WI38 (cell line): ENCODE measurements at regions not wholly inside any gene's neighbourhood (a gene's known extent, or its start where the extent isn't known, plus 50 kb on each side); places are given as distances from the start of the nearest gene placed in this dataset.

Experiments
- H3K4me3 ChIP-seq: 2 replicates; pipeline ENCODE4 v1.5.1; 2011; ENCODE audit warnings: low read depth, mild to moderate bottlenecking, control low read depth, low read length
- TF ChIP-seq, protein P1 (sequence below): IDR thresholded peaks from 2 replicates; pipeline ENCODE4 v1.5.1; 2012; ENCODE audit warnings: low read depth, mild to moderate bottlenecking, control low read depth, low read length

DNA sequence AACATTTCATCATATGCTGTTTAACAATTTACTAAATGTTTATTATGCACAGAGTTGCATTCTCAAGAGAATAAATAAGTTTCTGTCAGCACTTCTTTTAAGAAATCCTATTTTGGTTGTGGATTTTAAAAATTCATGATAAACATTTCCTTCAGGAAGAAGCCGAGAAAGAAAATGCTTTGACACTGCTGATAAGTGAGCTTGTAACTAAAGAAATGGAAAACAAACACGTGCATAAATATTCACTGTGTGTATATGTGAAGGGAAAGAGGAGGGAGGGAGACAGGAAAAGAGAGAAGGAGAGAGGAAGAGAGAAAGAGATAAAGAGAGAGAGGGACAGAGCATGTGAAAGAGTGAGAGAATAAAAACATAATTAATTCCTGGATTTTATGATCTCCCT, 1165.0 kb downstream of the DIAPH3 start:
- TF ChIP-seq, protein P1, sequence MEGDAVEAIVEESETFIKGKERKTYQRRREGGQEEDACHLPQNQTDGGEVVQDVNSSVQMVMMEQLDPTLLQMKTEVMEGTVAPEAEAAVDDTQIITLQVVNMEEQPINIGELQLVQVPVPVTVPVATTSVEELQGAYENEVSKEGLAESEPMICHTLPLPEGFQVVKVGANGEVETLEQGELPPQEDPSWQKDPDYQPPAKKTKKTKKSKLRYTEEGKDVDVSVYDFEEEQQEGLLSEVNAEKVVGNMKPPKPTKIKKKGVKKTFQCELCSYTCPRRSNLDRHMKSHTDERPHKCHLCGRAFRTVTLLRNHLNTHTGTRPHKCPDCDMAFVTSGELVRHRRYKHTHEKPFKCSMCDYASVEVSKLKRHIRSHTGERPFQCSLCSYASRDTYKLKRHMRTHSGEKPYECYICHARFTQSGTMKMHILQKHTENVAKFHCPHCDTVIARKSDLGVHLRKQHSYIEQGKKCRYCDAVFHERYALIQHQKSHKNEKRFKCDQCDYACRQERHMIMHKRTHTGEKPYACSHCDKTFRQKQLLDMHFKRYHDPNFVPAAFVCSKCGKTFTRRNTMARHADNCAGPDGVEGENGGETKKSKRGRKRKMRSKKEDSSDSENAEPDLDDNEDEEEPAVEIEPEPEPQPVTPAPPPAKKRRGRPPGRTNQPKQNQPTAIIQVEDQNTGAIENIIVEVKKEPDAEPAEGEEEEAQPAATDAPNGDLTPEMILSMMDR: no peak
- H3K4me3 ChIP-seq: no peak overlapping the region

DNA sequence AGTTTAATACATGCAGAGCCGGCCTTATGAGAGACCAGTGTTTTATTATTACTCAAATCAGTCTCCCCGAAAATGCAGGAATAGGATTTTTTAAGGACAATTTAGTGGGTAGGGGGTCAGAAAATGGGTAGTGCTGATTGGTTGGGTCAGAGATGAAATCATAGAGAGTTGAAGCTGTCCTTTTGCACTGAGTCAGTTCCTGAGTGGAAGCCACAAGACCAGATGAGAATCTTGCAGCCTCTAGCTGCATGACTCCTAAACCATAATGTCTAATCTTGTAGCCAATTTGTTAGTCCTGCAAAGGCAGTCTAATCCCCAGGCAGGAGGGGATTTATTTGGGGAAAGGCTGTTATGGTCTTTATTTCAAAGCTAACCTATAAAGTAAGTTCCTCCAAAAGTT, 1163.9 kb downstream of the DIAPH3 start:
- TF ChIP-seq, protein P1: no peak
- H3K4me3 ChIP-seq: no peak overlapping the region

DNA sequence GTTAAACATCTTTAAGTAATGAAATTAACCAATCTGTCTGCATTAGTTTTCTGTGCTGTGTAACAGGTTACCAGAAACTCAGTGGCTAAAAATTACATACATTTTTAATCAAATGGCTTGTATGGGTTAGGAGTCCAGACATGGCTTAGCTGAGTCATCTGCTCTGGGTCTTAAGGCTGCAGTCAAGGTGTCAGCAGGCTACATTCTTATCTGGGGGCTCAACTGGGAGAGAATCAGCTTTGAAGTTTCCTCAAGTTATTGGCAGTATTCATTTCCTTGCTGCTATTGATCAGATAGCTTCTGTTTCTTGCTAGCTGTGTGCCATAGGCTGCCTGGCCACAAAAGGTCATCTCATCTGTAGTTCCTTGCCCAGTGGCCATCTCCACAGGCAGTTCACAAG, 1163.0 kb downstream of the DIAPH3 start:
- TF ChIP-seq, protein P1: no peak
- no peak overlapping the region for H3K4me3 ChIP-seq

DNA sequence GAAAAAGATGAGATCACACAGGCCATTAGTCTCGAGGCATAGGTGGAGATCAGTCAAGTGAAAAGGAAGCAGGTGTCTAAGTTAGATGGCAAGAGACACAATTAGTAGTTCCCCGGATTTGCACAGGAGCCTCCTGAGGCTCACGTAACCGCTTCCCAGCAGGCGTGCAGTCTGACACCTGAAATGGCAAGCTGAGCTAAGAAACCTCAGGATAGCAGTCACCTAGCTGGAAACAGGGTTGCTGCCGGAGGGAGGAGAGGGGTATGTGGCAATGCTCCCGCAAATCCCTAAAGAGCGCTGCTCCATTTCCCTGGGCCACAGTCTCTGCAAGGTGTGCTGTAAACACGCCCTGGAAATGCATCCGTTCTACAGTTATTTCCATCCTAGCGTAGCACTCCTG, 1151.0 kb downstream of the DIAPH3 start:
- no peak overlapping the region for H3K4me3 ChIP-seq
- TF ChIP-seq, protein P1: no peak

DNA sequence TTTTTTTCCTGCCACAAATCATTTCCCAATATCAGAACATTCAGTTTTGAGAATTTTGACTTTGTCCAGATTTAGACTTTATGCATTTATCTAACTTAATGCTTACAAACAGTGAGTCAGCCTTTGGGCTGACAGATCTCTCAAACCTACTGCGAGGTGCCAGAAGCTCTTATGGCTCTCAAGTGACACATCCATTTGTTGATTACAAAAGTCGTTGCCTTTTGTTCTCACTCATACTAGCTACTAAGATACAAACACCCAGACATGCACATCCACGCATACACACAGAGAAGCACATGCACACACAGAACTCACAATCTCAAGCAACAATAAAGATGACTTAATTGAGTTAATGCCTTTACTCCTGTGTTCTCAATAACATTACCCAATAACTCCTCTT, 1147.5 kb downstream of the DIAPH3 start:
- TF ChIP-seq, protein P1: no peak
- no peak overlapping the region for H3K4me3 ChIP-seq

DNA sequence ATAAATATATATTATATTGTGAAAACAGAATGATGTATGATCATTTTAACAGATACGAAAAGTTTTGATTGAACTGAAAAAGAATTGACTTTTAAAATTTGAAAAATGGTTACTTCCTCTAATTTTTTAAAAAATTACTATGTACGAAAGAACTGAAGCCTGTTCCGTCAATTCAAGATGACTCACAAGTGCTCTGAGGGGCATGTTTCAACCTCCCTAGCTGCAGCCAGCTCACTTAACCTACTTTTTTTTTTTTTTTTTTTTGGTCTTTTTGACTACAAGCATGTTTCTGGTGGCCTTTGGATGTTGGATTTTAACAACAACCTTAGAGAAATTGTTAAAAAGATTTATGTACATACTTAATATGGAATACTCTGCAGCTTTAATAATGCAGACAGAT, 1139.3 kb downstream of the DIAPH3 start:
- TF ChIP-seq, protein P1: no peak
- no peak overlapping the region for H3K4me3 ChIP-seq

DNA sequence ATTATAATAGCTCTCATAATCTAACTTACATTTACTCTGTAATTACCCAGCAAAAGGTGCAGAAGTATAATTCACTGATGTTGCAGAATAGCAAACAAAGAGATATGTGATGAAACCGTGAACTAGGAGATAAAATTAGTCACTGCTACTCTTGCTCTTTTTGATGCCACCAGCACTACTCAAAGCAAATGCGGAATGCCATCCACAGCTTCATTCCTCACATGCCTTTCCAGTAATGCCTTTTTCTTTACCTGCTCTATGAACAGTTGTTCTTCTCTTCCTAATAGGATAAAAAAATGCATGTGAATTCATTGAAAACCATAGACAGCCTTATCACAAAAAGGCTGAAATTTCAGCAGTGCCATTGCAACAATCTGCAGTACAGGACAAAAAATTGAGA, 1129.5 kb downstream of the DIAPH3 start:
- TF ChIP-seq, protein P1: no peak
- no peak overlapping the region for H3K4me3 ChIP-seq
